PC-9 (cell line): ENCODE measurements at regions not wholly inside any gene's neighbourhood (a gene's known extent, or its start where the extent isn't known, plus 50 kb on each side); places are given as distances from the start of the nearest gene placed in this dataset.

Experiments used
- EZH2 ChIP-seq: fragments of 200-600 bp; sonication (generic); IDR thresholded peaks from 2 replicates; pipeline ENCODE4 v1.8.0; 2017; ENCODE audit warnings: antibody characterized with exemption, low read depth
- TF ChIP-seq, protein P1 (sequence below): fragments of 200-600 bp; sonication (generic); conservative IDR thresholded peaks from 2 replicates; pipeline ENCODE4 v1.6.1; 2017; ENCODE audit warnings: mixed run types, antibody characterized with exemption, mild to moderate bottlenecking, moderate library complexity

DNA sequence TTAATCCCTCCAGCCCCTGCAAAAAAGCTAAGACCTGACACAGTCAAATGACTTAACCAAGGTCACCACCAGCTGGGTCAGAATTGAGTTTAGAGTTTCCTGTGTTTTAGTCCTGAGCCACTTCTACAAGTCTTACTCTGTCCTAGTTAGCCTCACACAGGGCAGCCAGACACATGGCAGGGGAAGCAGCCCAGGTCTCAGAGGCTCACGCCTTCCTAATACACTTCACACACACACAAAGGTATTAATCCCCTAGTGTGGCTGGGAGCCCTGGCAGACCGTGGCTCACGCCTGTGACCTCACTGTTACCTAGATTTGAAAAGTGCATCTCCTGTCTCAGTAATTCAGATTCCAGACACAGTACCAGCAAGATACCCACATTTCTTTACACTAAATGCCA, 77.4 kb upstream of the WWC1 start:
- TF ChIP-seq, protein P1, sequence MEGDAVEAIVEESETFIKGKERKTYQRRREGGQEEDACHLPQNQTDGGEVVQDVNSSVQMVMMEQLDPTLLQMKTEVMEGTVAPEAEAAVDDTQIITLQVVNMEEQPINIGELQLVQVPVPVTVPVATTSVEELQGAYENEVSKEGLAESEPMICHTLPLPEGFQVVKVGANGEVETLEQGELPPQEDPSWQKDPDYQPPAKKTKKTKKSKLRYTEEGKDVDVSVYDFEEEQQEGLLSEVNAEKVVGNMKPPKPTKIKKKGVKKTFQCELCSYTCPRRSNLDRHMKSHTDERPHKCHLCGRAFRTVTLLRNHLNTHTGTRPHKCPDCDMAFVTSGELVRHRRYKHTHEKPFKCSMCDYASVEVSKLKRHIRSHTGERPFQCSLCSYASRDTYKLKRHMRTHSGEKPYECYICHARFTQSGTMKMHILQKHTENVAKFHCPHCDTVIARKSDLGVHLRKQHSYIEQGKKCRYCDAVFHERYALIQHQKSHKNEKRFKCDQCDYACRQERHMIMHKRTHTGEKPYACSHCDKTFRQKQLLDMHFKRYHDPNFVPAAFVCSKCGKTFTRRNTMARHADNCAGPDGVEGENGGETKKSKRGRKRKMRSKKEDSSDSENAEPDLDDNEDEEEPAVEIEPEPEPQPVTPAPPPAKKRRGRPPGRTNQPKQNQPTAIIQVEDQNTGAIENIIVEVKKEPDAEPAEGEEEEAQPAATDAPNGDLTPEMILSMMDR, result no peak
- TF ChIP-seq EZH2, result no peak
